Mesothelial cell of epicardium (in vitro differentiated cells): ENCODE measurements at regions not wholly inside any gene's neighbourhood (a gene's known extent, or its start where the extent isn't known, plus 50 kb on each side); places are given as distances from the start of the nearest gene placed in this dataset.

Experiments used
- DNase-seq, 2 experiments: peaks; one replicate each; pipeline ENCODE4 v3.0.0; 2021; ENCODE audit warnings: low spot score in 2 of 2; ENCODE audit not compliant: unreplicated experiment in 2 of 2
- H3K27ac Mint-ChIP-seq: 2 replicates; pipeline ENCODE4 v1.8.0; 2021; ENCODE audit warnings: mixed read lengths
- H3K27me3 Mint-ChIP-seq: 2 replicates; pipeline ENCODE4 v1.8.0; 2021; ENCODE audit warnings: low read depth, mixed read lengths
- H3K36me3 Mint-ChIP-seq: 2 replicates; pipeline ENCODE4 v1.8.0; 2021; ENCODE audit warnings: mixed read lengths
- H3K4me1 Mint-ChIP-seq: 2 replicates; pipeline ENCODE4 v1.8.0; 2021; ENCODE audit warnings: mixed read lengths
- H3K4me3 Mint-ChIP-seq: 2 replicates; pipeline ENCODE4 v1.8.0; 2021; ENCODE audit warnings: mild to moderate bottlenecking, moderate library complexity, mixed read lengths
- H3K9me3 Mint-ChIP-seq: 2 replicates; pipeline ENCODE4 v1.8.0; 2021; ENCODE audit warnings: mixed read lengths
- TF ChIP-seq, protein P1 (sequence below): fragments of 200-600 bp; sonication (generic); IDR thresholded peaks from one replicate; pipeline ENCODE4 v1.5.0; 2021; ENCODE audit warnings: antibody characterized with exemption; ENCODE audit not compliant: unreplicated experiment

DNA sequence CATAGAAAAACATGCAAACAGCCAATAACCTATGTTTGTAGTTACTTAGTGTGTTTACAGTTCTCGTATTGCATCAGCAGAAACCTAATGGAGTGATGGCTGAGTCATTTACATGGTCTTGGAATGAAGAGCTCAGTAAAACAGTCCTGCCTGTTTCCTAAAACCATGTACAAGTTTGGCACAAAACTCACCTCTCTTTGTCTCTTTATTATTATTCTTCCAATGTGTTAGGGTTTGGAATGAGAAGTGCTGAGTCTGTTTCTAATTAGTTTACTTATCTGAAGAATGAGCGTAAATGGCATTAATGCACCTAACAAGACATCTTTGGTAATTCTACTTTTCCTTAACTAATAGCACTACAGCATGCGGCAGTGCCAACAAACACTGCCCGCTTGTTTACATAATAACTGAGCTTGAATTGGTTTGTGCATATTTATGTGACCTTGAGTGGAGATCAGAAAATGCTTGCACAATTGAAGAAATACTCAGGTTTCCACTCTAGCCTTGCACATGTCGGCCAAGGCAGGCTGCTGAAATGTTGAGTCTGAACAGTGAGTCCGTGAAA, 385.4 kb upstream of the SEMA6D start:
- Mint-ChIP-seq H3K4me3 (no peak overlapping the region), H3K9me3 (peaks cover 7% of the 10 kb centered on the region), H3K27ac (peak overlapping the region; percentile 85), H3K36me3 (peaks cover 6% of the 10 kb centered on the region), H3K4me1 (peaks cover 41% of the 10 kb centered on the region), H3K27me3 (no peaks in the 10 kb centered on the region)
- no peak for DNase-seq
- TF ChIP-seq, protein P1, sequence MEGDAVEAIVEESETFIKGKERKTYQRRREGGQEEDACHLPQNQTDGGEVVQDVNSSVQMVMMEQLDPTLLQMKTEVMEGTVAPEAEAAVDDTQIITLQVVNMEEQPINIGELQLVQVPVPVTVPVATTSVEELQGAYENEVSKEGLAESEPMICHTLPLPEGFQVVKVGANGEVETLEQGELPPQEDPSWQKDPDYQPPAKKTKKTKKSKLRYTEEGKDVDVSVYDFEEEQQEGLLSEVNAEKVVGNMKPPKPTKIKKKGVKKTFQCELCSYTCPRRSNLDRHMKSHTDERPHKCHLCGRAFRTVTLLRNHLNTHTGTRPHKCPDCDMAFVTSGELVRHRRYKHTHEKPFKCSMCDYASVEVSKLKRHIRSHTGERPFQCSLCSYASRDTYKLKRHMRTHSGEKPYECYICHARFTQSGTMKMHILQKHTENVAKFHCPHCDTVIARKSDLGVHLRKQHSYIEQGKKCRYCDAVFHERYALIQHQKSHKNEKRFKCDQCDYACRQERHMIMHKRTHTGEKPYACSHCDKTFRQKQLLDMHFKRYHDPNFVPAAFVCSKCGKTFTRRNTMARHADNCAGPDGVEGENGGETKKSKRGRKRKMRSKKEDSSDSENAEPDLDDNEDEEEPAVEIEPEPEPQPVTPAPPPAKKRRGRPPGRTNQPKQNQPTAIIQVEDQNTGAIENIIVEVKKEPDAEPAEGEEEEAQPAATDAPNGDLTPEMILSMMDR = no peak

DNA sequence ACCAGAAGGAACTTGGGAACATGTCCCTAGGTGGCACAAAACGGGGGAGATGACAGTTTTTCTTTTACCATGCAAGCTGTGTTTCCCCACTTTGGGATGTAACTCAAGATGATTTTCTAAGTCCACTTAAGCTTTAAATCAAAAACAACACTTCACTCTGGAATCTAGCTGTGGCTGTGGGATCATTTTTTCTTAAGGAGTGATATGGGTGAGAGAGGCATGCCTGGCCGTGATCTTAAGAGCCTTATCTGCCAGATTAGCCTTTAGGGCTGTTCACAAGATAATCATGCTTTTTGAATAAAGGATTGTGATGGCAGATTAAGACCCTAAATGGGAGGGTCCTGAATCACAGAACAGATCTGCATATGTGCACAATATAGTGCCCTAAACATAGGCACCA, 384.8 kb upstream of the SEMA6D start:
- peaks cover 6% of the 10 kb centered on the region for H3K36me3 Mint-ChIP-seq
- TF ChIP-seq, protein P1 = no peak
- peaks cover 41% of the 10 kb centered on the region for H3K4me1 Mint-ChIP-seq
- no peak for DNase-seq
- no peak overlapping the region for H3K4me3 Mint-ChIP-seq
- peaks cover 7% of the 10 kb centered on the region for H3K9me3 Mint-ChIP-seq
- peak overlapping the region; percentile 85 for H3K27ac Mint-ChIP-seq
- H3K27me3 Mint-ChIP-seq = no peaks in the 10 kb centered on the region

DNA sequence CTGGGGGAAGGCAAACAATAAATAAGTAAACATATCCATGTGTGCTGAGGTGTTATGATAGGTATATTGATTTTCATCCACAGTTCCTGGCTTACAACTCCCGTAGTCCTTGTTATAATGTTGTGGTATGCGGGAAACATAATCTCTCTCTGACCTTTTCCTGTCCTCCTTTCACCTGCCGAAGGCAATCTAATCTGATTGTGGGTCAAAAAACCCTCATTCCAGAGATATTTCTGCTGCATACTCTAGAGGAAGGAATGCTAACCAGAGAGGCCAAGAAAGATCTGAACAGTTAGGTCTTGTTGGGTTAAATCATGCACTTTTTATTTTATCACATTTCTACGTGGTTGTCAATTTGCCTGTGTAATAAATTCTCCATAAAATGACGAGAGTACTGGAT, 383.6 kb upstream of the SEMA6D start:
- no peaks in the 10 kb centered on the region for H3K27me3 Mint-ChIP-seq
- peaks cover 6% of the 10 kb centered on the region for H3K36me3 Mint-ChIP-seq
- DNase-seq = no peak
- TF ChIP-seq, protein P1 = no peak
- H3K4me3 Mint-ChIP-seq = no peak overlapping the region
- peaks cover 7% of the 10 kb centered on the region for H3K9me3 Mint-ChIP-seq
- peaks cover 42% of the 10 kb centered on the region for H3K4me1 Mint-ChIP-seq
- H3K27ac Mint-ChIP-seq = peak overlapping the region; percentile 66

DNA sequence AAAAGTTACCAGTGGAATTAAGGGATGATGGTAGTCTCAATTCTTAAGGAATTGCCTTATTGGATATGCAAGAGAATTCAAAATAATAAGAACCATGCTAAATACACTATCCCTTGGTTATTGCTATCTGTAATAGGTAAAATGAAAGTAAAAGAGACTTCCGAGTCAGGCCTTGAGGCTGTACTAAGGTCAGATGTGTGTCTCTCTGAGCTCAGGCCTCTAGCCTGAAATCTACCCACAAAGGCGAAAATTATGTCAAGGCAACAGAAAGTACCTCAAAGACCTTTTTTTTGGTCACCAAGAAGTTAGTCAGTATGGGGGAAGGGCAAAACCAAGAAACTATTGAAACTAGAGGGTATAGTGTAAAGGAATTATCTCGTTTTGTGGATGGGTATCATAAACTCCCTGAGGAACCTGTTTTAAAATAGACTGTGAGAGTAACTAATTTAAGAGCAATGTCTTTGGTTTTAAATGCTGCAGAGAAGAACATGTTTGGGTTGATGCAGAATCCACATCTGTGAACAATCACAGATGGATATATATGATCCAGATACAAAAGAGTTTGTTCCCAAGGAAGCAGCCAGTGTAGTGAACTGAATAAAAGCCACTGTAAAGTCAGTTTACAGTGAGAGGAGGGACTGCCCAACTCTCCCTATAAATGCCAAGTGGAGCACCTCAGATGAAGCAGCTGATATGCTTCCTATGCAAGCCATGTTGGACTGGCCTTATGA, 382.3 kb upstream of the SEMA6D start:
- peaks cover 7% of the 10 kb centered on the region for H3K9me3 Mint-ChIP-seq
- H3K27ac Mint-ChIP-seq = no peak overlapping the region

DNA sequence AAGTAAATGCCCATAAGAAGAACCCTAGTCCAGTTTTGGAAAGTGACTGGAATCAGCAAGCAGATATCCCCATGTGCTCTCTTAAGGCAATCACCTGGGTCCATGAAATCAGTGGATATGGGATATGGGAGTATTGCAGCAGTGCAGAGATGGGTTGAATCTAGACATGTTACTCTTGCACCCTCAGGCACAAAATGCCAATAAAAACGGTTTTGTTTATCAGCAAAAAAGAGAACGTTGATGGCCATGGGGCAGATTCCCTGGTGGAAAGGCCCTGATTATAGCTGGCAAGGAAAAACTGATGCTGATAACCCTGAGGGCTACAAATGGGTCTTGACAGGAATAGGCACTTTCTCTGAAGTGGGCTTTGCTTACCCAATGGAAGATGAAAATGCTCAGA, 380.2 kb upstream of the SEMA6D start:
- DNase-seq = no peak
- TF ChIP-seq, protein P1 = no peak
- Mint-ChIP-seq H3K27ac (no peak overlapping the region), H3K36me3 (peaks cover 6% of the 10 kb centered on the region), H3K4me3 (no peak overlapping the region), H3K9me3 (peaks cover 7% of the 10 kb centered on the region), H3K4me1 (peaks cover 41% of the 10 kb centered on the region), H3K27me3 (no peaks in the 10 kb centered on the region)

More for the DNA sequence above, 382.3 kb upstream of the SEMA6D start:
- H3K4me1 Mint-ChIP-seq = peaks cover 40% of the 10 kb centered on the region
- TF ChIP-seq, protein P1 = no peak
- peaks cover 6% of the 10 kb centered on the region for H3K36me3 Mint-ChIP-seq
- DNase-seq = no peak
- no peak overlapping the region for H3K4me3 Mint-ChIP-seq
- no peaks in the 10 kb centered on the region for H3K27me3 Mint-ChIP-seq
